ENCODE measurements at regions not wholly inside any gene's neighbourhood (a gene's known extent, or its start where the extent isn't known, plus 50 kb on each side); places are given as distances from the start of the nearest gene placed in this dataset.

GRCh38 chr2:10985901-10986535, 74.3 kb downstream of the KCNF1 start:
- no peak for DNase-seq

DNA sequence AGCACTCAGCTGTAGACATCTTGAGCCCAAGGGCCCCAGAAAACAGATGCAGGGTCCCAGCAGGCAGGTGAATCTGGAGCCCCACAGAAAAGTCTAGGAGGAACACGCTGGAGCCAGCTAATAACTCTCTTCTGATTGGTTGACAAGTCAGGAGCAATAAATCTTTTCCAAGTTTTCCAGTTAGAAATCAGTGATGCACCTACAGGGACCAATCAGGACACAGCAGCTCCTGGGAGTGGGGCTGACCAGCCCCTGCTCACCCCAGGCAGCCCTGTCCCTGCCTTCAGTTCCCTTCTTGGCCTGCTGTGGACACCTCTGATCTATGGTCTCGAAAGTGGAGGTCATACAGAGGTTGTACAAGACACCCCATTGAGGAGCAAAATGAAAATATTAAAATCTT, 75.7 kb downstream of the KCNF1 start:
- no peak for DNase-seq

DNA sequence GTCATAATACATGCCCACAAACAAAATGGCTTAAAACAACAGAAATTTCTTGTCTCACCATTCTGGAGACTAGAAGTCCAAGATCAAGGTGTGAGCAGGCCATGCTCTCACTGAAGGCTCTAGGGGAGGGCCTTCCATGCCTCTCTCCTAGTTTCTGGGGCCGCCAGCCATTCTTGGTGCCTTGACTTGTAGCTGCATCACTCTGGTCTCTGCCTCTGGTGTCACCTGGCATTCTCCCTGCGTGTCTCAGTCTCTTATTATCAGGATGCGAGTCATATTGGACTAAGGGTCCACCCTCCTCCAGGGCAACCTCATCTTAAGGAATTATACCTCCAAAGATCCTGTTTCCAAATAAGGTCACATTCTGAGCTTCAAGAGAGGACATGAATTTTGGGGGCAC, 76.1 kb downstream of the KCNF1 start:
- DNase-seq, result no peak

DNA sequence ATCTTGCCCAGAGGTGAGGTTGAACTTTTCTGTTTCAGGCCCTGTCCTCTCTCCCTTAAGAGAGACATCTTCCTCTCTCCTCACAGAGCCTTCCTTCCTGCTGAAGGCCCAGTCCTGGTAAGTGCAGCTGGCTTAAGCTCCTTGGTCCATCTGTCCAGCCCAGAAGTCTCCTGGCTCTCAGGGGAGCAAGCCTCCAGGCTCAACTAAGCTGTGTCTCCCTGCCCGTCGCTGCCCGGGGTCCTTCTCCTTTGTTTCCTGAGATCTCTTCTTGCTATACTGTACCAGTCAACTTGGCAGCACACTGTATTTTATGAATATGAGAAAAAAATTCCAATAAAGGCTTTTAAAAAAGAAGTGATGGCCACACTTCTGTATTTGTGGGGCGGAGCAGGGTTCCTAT, 77.4 kb downstream of the KCNF1 start:
- no peak for DNase-seq

DNA sequence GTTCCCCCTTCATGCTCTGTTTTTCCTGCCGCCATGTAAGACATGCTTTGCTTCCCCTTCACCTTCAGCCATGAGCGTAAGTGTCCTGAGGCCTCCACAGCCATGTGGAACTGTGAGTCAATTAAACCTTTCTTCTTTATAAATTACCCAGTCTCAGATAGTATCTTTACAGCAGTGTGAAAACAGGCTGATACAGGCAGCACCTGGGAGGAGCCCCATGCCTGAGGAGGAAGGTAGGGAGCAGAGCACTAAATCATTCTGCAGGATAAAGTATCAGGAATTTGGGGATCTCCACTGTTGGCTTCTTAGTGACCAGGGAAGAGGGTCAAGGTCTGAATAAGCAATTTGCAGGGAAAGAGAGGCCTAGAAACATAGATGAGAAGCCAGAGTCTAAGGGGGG, 78.0 kb downstream of the KCNF1 start:
- no peak for DNase-seq

GRCh38 chr2:10990561-10991111, 78.9 kb downstream of the KCNF1 start:
- no peak for DNase-seq

DNA sequence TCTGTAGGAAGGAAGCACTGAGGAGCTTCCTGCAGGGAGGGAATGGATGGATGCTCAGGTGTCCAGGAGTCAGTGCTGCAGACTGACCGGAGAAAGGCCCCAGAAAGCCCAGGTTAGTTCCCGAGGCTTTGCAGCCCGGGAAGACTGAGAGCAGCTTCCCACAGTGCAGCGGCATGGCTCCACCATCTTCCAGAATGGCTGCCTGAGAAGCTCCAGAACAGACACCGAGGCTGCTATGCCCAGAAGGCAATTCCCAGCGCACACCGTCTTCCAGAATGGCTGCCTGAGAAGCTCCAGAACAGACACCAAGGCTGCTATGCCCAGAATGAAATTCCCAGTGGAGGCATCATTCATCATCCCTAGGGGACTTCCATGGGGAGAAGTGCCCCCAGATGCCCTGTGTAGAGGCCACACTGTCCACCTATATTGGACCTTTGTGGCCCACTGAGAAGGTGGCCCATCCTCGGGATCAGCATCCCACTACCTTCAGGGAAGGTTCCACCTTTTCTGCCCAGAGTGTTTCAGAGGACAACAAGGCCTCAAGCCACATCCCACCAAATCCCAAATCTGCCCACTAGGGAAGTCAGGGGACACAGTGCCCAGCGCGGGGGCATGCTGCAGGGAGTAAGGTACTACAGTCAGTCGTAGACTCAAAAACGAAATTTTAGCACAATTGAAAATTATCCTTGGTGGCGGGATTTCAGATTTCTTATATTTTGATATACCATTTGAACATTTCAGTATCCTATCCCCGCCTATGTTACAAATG, 80.5 kb downstream of the KCNF1 start:
- DNase-seq, result no peak

DNA sequence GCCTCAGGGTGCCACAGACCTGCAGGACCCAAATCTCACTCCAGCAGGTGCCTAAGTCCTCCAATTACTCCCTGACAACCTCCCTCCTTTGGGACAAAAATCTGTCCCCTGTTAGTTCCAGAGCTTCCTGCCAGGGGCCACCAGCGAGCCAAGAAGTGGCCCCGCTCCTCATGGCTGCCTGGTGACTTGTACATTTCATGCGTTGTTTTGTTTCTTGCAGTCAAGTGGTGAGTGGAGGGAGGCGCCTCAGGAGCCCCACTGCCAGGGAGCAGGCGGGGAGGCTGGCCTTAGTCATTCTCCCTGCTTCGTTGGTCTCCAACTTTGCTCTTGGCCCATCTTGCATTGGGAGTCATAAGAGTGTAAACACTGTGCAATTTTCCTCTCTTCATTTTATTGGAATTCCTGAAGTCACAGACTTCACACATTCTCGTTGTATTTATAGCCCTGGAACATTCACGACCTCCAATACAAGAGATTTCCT, 81.3 kb downstream of the KCNF1 start:
- no peak for DNase-seq

DNA sequence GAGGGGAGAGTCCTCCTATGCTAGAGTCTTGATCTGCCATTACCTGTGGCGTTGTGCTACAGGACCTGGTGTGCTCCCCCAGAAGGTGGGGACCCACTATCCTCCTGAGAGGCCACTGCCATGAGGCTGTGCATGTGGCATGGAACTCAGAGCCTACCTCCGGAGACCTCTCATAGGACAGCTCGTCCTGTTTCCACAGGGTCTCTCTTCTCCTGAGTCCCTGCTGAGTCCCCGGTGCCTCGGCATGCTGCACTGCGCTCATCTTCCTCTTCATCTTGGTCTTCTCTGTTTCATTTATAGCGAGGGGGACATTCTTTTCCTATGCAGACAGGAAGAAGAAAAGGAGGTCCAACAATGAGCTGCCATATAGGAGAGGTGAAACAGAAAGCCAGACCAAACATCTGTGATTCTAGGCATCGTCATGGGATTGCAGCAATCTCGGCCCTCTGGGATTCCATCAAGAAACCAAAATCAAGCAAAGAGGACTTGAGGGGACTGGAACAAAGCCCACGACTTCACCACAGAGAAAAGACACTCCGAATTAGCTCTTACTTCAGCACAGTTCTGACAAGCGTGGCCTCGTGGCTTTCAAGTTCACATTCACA, 83.7 kb downstream of the KCNF1 start:
- DNase-seq, result no peak

- no peak for DNase-seq
Observed at GRCh38 chr2:11004199-11004598, 92.5 kb downstream of the KCNF1 start.

DNA sequence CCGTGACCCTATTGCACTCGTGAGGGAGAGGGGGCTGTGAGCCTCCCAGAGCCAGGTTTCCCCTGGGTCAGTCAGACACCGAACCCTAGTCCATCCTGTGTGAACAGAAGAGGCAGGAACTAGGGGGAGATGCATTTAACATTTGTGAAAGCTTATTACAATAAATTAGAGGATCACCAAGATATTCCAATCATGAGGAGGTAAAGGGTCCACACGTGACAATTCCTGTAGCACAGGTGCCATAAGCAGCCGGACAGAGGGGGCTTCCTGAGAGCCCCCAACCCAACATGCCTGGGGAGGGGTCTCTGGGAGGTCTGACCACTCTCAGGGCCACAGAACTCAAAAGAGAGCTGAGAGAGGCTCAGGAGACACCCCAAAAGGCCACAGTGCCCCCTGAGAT, 93.3 kb downstream of the KCNF1 start:
- no peak for DNase-seq

GRCh38 chr2:11006191-11006590, 94.5 kb downstream of the KCNF1 start:
- DNase-seq, result no peak

DNA sequence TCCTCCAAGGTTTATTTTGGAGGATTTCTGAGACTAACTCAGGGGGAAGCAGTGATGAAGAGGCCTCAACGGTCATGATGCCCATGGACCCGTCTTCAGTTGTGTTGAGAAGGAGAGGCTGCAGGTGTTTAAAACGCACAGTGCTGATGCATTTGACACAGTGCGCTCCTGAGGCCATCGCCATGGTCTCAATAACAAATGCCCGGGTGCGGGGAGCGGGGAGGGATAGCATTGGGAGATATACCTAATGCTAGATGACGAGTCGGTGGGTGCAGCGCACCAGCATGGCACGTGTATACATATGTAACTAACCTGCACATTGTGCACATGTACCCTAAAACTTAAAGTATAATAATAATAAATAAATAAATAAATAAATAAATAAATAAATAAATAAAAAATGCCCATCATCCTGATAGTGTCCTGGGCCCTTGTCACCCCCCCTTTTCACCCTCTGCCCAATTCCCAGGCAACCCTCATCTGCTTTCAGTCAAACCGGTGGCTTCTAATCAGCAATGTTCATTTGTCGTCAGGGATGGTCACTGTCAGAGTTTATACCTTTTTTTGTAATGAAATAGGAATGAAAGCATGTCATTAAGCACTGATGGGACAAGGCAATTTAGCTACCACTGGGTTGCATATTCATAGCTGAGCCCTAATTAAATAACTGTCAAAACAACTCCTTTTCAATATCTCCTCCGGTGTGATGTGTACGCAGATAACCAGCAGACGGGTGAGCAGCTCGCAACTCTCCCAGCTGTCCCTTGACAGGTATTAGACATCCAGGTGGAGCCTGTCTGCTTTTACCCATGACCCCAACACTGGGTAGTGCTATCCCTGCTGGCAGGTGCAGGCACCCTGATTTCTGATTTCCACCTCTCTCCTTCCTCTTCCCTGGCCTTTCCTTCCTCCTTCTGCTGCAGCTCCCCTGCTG, 95.9 kb downstream of the KCNF1 start:
- DNase-seq, result no peak

GRCh38 chr2:11008773-11009172, 97.0 kb downstream of the KCNF1 start:
- no peak for DNase-seq

DNA sequence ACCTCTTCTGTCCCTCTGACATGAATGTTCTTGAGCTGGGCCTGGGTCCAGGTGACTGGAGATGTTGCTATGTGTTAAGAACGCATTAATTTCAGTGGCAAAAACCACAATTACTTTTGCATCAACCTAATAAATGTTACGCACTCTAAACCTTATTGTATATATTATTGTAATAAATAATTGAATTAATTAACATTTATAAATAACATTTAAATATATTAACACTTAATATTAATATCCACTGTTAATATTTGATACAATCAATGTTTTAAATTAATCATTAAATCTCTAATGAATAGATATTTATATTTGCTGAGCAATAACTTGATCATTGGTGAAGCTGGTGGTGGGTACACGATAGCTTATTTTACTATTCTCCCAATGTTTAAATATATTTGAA, 97.4 kb downstream of the KCNF1 start:
- no peak for DNase-seq

GRCh38 chr2:11009891-11010290, 98.2 kb downstream of the KCNF1 start:
- DNase-seq, result no peak

- DNase-seq, result no peak
Observed at GRCh38 chr2:11011359-11011758, 99.6 kb downstream of the KCNF1 start.

DNA sequence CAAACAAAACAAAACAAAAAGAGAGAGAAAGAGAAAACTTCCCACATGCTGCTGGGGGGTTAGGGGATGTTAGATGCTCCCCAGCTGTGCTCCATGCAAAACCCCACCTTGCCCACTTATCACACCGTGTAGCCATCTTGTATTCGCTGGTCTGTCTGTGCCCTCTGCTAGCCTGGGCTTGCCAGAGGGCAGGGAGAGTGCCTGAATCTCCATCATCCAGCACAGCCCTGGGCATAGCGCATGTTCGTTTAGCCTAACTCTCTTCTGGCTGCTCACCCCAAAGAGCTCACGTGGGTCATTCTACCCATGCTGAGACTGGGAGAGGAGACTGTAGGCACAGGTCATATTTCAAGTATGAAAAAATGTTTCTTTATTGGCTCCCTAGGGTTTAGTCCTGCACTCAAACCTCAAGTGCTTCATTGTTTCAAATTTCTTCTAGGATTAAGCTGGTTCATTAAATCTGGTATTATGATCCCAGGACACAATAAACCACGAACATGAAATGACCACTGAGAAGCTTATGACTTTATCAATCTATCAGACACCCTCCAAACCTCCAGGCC, 100.5 kb downstream of the KCNF1 start:
- no peak for DNase-seq

GRCh38 chr2:11013196-11013595, 101.5 kb downstream of the KCNF1 start:
- DNase-seq, result no peak

GRCh38 chr2:11014026-11014425, 102.3 kb downstream of the KCNF1 start:
- DNase-seq, result no peak

DNA sequence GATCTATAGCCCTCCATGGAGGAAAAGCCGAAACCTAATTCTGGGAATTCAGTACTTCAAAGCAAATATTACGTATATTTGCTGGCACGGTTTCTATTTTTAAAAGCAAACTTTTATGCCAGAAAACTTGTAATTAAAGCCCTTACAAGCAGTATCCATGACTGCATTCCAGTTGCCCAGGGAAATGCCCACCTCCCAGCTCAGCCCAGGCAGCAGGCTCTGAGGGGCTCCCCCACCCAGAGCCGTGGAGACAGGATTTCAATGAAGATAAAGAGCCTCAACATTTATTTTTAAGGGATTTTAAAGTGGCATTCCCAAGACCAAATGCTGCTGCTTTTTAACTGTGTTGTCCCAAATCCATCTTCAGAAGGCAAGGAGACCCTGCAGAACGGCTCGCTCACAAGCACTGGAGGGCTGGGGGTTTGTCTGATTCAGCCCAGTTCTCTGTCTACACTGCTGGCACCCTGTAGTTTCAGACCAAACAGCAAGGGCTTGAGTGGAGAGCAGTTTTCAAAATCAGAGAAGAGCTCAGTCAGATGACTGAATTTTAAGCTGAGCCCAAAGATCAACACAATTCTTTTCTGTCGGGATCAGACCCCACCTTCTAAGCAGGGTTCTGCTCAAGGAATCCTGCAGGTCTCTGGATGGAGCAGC, 105.1 kb downstream of the KCNF1 start:
- DNase-seq, result no peak

DNA sequence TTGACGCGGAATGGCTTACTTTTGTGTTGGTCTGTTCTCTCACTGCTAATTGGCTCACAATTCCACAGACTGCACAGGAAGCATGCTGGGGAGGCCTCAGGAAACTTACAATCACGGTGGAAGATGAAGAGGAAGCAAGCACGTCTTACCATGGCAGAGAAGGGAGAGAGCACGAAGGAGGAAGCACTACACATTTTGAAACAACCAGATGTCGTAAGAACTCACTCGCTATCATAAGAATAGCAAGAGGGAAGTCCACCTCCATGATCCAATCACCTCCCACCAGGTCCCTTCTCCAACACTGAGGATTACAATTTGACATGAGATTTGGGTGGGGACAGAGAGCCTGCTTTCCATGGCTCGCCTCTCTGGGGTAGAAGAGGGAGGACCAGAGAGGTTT, 106.2 kb downstream of the KCNF1 start:
- no peak for DNase-seq
